Progenitor cell of endocrine pancreas (in vitro differentiated cells): ENCODE measurements at regions not wholly inside any gene's neighbourhood (a gene's known extent, or its start where the extent isn't known, plus 50 kb on each side); places are given as distances from the start of the nearest gene placed in this dataset.

ENCODE experiments used
- DNase-seq: peaks from one replicate; pipeline ENCODE4 v3.0.0; 2021; ENCODE audit warnings: low spot score; ENCODE audit not compliant: unreplicated experiment
- H3K27ac Mint-ChIP-seq: 2 replicates; pipeline ENCODE4 v1.8.0; 2021; ENCODE audit warnings: mild to moderate bottlenecking, moderate library complexity, mixed read lengths
- H3K27me3 Mint-ChIP-seq: 2 replicates; pipeline ENCODE4 v1.8.0; 2021; ENCODE audit warnings: mixed read lengths
- H3K36me3 Mint-ChIP-seq: 2 replicates; pipeline ENCODE4 v1.8.0; 2022; ENCODE audit warnings: mixed read lengths; ENCODE audit not compliant: insufficient read depth
- H3K4me1 Mint-ChIP-seq: 2 replicates; pipeline ENCODE4 v1.8.0; 2021; ENCODE audit warnings: low read depth, mixed read lengths
- H3K4me3 Mint-ChIP-seq: 2 replicates; pipeline ENCODE4 v1.8.0; 2021; ENCODE audit warnings: low read depth, mild to moderate bottlenecking, moderate library complexity, mixed read lengths
- H3K9me3 Mint-ChIP-seq: 2 replicates; pipeline ENCODE4 v1.8.0; 2021; ENCODE audit warnings: low read depth, mixed read lengths
- TF ChIP-seq, protein P1 (sequence below): fragments of 200-600 bp; sonication (generic); IDR thresholded peaks from one replicate; pipeline ENCODE4 v1.5.0; 2021; ENCODE audit warnings: antibody characterized with exemption, mild to moderate bottlenecking; ENCODE audit not compliant: unreplicated experiment

DNA sequence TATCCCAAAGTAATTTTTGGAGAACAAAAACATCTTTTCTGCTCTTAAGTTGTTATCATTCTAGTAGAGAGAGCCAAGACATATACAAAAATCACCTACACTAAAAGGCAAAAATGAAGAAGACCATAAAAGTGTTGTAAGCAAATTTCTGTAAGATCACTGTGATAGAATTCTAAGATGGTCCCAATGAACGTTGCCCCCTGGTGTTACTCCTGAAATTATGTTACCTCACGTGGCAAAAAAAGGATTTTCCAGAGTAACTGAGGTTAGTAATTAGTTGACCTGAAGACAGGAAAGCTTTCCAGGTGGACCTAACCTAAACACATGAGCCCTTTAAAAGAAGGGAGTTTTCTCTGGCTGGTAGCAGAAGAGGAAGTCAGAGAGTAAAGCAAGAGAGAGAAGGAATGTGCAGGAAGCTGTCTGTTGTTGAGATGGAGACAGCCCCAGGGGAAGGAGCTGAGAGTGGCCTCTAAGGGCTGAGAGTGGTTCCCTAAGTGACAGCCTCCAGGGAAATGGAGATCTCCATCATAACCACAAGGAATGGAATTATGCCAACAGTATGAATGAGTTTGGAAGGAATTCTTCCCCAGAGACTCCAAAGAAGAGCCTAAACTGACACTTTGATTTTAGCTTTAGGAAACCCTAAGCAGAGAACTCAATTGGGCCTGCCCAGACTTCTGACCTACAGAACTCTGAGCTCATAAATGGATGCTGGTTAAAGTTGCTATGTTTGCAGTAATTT lies 205.9 kb downstream of the CD47 start:
- H3K27ac Mint-ChIP-seq = no peak overlapping the region
- DNase-seq = no peak
- H3K4me3 Mint-ChIP-seq = no peak overlapping the region
- TF ChIP-seq, protein P1, sequence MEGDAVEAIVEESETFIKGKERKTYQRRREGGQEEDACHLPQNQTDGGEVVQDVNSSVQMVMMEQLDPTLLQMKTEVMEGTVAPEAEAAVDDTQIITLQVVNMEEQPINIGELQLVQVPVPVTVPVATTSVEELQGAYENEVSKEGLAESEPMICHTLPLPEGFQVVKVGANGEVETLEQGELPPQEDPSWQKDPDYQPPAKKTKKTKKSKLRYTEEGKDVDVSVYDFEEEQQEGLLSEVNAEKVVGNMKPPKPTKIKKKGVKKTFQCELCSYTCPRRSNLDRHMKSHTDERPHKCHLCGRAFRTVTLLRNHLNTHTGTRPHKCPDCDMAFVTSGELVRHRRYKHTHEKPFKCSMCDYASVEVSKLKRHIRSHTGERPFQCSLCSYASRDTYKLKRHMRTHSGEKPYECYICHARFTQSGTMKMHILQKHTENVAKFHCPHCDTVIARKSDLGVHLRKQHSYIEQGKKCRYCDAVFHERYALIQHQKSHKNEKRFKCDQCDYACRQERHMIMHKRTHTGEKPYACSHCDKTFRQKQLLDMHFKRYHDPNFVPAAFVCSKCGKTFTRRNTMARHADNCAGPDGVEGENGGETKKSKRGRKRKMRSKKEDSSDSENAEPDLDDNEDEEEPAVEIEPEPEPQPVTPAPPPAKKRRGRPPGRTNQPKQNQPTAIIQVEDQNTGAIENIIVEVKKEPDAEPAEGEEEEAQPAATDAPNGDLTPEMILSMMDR = peak; percentile 36
- H3K4me1 Mint-ChIP-seq = no peaks in the 10 kb centered on the region
- H3K27me3 Mint-ChIP-seq = no peaks in the 10 kb centered on the region
- H3K36me3 Mint-ChIP-seq = no peaks in the 10 kb centered on the region
- H3K9me3 Mint-ChIP-seq = peaks cover 8% of the 10 kb centered on the region

DNA sequence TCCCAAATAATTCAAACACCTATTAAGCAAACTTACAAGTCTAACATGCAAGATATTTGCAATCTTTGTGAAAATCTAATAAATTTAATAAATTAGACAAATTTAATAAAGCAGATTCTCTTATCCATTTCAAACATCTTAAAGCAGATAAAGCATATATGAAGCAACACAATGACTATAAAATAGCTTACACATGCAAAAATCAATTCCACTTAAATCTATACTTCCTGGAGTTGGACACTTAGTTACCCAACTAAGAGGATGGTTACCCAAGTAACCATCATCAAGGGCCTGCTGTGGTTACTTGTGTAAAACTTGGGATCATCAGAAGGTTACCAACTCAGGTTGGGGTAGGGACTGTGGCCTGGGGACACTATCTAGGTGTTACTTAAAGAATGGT lies 206.8 kb downstream of the CD47 start:
- Mint-ChIP-seq H3K4me3 (no peak overlapping the region), H3K4me1 (no peaks in the 10 kb centered on the region), H3K9me3 (peaks cover 1% of the 10 kb centered on the region), H3K36me3 (no peaks in the 10 kb centered on the region), H3K27me3 (no peaks in the 10 kb centered on the region), H3K27ac (no peak overlapping the region)
- DNase-seq = no peak
- TF ChIP-seq, protein P1 = no peak

DNA sequence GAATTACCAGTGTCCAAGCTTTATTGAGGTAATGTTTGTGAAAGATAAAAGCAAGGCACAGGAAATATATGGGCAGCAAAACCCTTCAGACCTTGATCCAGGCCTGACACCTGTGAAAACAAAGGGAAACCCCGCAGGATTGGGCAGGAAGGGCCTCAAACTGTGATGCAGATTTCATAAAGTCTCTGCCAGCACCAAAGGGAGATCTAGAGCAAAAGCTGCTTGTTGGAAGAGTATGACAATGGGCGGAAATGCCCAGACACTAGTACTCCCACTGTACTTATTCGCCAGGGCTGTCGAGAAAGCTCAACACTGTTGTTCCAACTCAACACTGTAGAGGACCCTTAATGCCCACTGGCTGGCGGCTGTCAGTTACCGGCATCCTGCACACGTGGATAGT lies 207.9 kb downstream of the CD47 start:
- Mint-ChIP-seq H3K9me3 (no peaks in the 10 kb centered on the region), H3K36me3 (no peaks in the 10 kb centered on the region), H3K4me3 (no peak overlapping the region), H3K27me3 (no peaks in the 10 kb centered on the region), H3K27ac (no peak overlapping the region), H3K4me1 (no peaks in the 10 kb centered on the region)
- no peak for DNase-seq
- TF ChIP-seq, protein P1 = no peak

DNA sequence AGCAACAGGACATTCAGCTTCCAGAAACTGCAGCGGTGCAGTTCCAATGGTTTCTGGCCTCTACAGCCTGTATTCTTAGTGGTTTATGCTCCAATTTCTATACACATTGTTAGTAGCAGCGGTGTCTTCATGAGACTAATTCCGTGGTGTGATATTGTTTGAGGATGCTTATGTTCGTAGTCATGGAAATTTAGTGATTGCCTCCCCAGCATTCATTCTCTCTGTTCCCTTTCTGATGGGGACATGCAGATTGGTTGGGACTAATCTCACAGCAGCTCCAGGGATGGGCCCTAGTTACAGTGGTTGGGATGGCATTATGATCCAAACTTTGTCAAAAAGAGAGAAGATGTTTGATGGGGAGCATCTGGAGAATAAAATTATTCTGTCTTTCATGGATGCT lies 208.6 kb downstream of the CD47 start:
- Mint-ChIP-seq H3K27me3 (no peaks in the 10 kb centered on the region), H3K27ac (no peak overlapping the region), H3K9me3 (no peaks in the 10 kb centered on the region), H3K4me3 (no peak overlapping the region), H3K36me3 (no peaks in the 10 kb centered on the region), H3K4me1 (no peaks in the 10 kb centered on the region)
- TF ChIP-seq, protein P1 = no peak
- DNase-seq = no peak

DNA sequence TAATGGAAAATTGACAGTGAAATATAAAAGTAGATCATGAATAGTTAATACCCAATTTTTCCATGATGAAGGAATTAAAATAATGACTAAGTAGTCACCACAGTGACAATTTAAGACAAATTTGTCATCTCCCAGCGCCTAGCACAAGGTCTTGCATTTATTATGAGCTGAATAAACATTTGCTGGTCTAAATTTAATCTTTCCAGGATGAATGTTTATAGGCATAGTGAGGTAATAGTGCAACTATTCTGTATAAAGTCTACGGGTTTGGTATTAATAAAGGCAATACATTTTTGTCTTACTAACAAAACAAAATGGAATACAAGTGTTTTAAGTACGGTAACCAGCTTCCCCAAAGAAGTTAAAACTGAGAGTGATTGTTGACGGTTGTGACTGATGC lies 209.3 kb downstream of the CD47 start:
- TF ChIP-seq, protein P1 = no peak
- Mint-ChIP-seq H3K27ac (no peak overlapping the region), H3K9me3 (no peaks in the 10 kb centered on the region), H3K4me1 (no peaks in the 10 kb centered on the region), H3K36me3 (no peaks in the 10 kb centered on the region), H3K4me3 (no peak overlapping the region), H3K27me3 (no peaks in the 10 kb centered on the region)
- no peak for DNase-seq
